Spleen (tissue), 11 donors: ENCODE measurements at regions not wholly inside any gene's neighbourhood (a gene's known extent, or its start where the extent isn't known, plus 50 kb on each side); places are given as distances from the start of the nearest gene placed in this dataset.

Source experiments
- DNase-seq: peaks from one replicate; pipeline ENCODE4 v3.0.0-alpha.2; 2020
- H3K27ac ChIP-seq, 8 donors: fragments of 200-600 bp; sonication (generic) in 7 of 8; 1 replicate in 4 of 8; 2 replicates in 4 of 8; pipeline versions ENCODE4 v1.5.0 to v1.8.0; 2016 to 2021; ENCODE audit warnings: inconsistent platforms in 4 of 8, mild to moderate bottlenecking in 4 of 8, moderate library complexity in 1 of 8
- H3K27me3 ChIP-seq, 7 donors: fragments of 200-600 bp; sonication (generic) in 6 of 7; replicated peaks in 1 of 7; 1 replicate in 4 of 7; 2 replicates in 3 of 7; pipeline versions ENCODE4 v1.5.0 to v1.8.0; 2016 to 2021; ENCODE audit warnings: inconsistent platforms in 3 of 7, mild to moderate bottlenecking in 1 of 7
- H3K36me3 ChIP-seq, 6 donors: fragments of 200-600 bp; sonication (generic) in 5 of 6; 1 replicate in 4 of 6; 2 replicates in 2 of 6; pipeline versions ENCODE4 v1.5.0 to v1.8.0; 2016 to 2021; ENCODE audit warnings: inconsistent platforms in 2 of 6
- H3K4me1 ChIP-seq, 6 donors: fragments of 200-600 bp; sonication (generic) in 5 of 6; 1 replicate in 3 of 6; 2 replicates in 3 of 6; pipeline versions ENCODE4 v1.5.0 to v1.8.0; 2016 to 2021; ENCODE audit warnings: inconsistent platforms in 3 of 6
- H3K4me3 ChIP-seq, 8 donors: fragments of 200-600 bp; sonication (generic) in 7 of 8; 1 replicate in 4 of 8; 2 replicates in 4 of 8; pipeline versions ENCODE4 v1.5.0 to v1.8.0; 2016 to 2021; ENCODE audit warnings: inconsistent platforms in 4 of 8, mild to moderate bottlenecking in 4 of 8, moderate library complexity in 2 of 8
- H3K9me3 ChIP-seq, 8 donors: fragments of 200-600 bp; sonication (generic) in 7 of 8; 1 replicate in 4 of 8; 2 replicates in 4 of 8; pipeline versions ENCODE4 v1.5.0 to v1.8.0; 2016 to 2021; ENCODE audit warnings: inconsistent platforms in 4 of 8
- CTCF ChIP-seq, 11 experiments: fragments of 200-600 bp in 7 of 11; fragments of 450-650 bp in 4 of 11; sonication (generic) in 4 of 11; IDR thresholded peaks in 8 of 11; conservative IDR thresholded peaks in 3 of 11; 1 replicate in 7 of 11; 2 replicates in 4 of 11; pipeline versions ENCODE4 v1.4.0 to v1.8.0; 2016 to 2021; ENCODE audit warnings: antibody characterized with exemption in 11 of 11, inconsistent platforms in 4 of 11, mild to moderate bottlenecking in 1 of 11
- POLR2A ChIP-seq, 3 donors: fragments of 450-650 bp; IDR thresholded peaks; one replicate each; pipeline ENCODE4 v1.5.1; 2017; ENCODE audit warnings: antibody characterized with exemption in 3 of 3, mild to moderate bottlenecking in 1 of 3
- POLR2AphosphoS5 ChIP-seq, 3 donors: sonication (generic); formaldehyde crosslinking; IDR thresholded peaks; one replicate each; pipeline ENCODE4 v1.5.1; 2017; ENCODE audit warnings: antibody characterized with exemption in 3 of 3
- WGBS, 5 donors: extraction: QIAGEN DNeasy Blood & Tissue Kit in 3 of 5; methylation state at CpG; one replicate each; pipeline versions ENCODE4 v1.1.5 to v1.1.7; 2013 to 2018; 5-methylcytosine and 5-hydroxymethylcytosine counted together
- intact Hi-C: fragments of 100-400 bp; cut with DNase I; formaldehyde crosslinking; loops from one replicate; pipeline ENCODE4 v1.15.0; 2023; ENCODE audit warnings: low total_unique reads
- donor health status: healthy with polysubstance abuse.
- donor health status: DM: no; HTN: no; CAD: no; lungs with moderate emphysema.
- donor health status: DM: no; HTN: no; CAD: no.
- donor health status: Bipolar disorder and iron deficiency.
- donor health status: healthy.
- donor health status: DM: no; HTN: no; CAD: no.
- donor health status: DM: yes; HTN: yes; CAD: no.

- no peak for TF ChIP-seq POLR2A (IDR thresholded peaks at IDR 0.05)
- TF ChIP-seq CTCF (IDR thresholded peaks at IDR 0.05 in 8 of 11, conservative IDR thresholded peaks at IDR 0.05 in 3 of 11), result no peak
- no peak for TF ChIP-seq POLR2AphosphoS5 (IDR thresholded peaks at IDR 0.05)
These were observed 404.5 kb upstream of the SMIM21 start for GRCh38 chr18:75831960-75832359.

GRCh38 chr18:75830828-75831227, 403.3 kb upstream of the SMIM21 start:
- Histone ChIP-seq H3K27ac (no peak overlapping the region), H3K4me1 (peaks cover 0 to 3% (median 0%) of the 10 kb centered on the region in 6 donors), H3K27me3 (no peaks in the 10 kb centered on the region), H3K9me3 (no peaks in the 10 kb centered on the region), H3K36me3 (no peaks in the 10 kb centered on the region), H3K4me3 (no peak overlapping the region)
- no peak for TF ChIP-seq CTCF (IDR thresholded peaks at IDR 0.05 in 8 of 11, conservative IDR thresholded peaks at IDR 0.05 in 3 of 11)
- no peak for TF ChIP-seq POLR2A (IDR thresholded peaks at IDR 0.05)
- no peak for TF ChIP-seq POLR2AphosphoS5 (IDR thresholded peaks at IDR 0.05)
- intact Hi-C loops, result no loop called here
- 53 to 73% (median 73%) methylated on average over 2 of the region's 2 CpGs for WGBS, 5 donors
- no peak for DNase-seq

More at GRCh38 chr18:75831960-75832359, 404.5 kb upstream of the SMIM21 start:
- H3K9me3 ChIP-seq, result no peaks in the 10 kb centered on the region
- peaks cover 0 to 3% (median 0%) of the 10 kb centered on the region in 6 donors for H3K4me1 ChIP-seq
- no peaks in the 10 kb centered on the region for H3K36me3 ChIP-seq
- WGBS, 5 donors, result 90 to 94% (median 94%) methylated on average over 4 of the region's 4 CpGs
- H3K27ac ChIP-seq, result no peak overlapping the region
- no peak overlapping the region for H3K4me3 ChIP-seq
- DNase-seq, result no peak
- no peaks in the 10 kb centered on the region for H3K27me3 ChIP-seq
- intact Hi-C loops, result no loop called here

GRCh38 chr18:75829091-75829490, 401.6 kb upstream of the SMIM21 start:
- no peak overlapping the region for H3K27ac ChIP-seq
- intact Hi-C loops, result no loop called here
- H3K9me3 ChIP-seq, result no peaks in the 10 kb centered on the region
- peaks cover 0 to 3% (median 0%) of the 10 kb centered on the region in 6 donors for H3K4me1 ChIP-seq
- no peak for DNase-seq
- 59 to 74% (median 71%) methylated on average over 4 of the region's 4 CpGs for WGBS, 5 donors
- TF ChIP-seq POLR2A (IDR thresholded peaks at IDR 0.05) (no peak), POLR2AphosphoS5 (IDR thresholded peaks at IDR 0.05) (no peak), CTCF (IDR thresholded peaks at IDR 0.05 in 8 of 11, conservative IDR thresholded peaks at IDR 0.05 in 3 of 11) (no peak)
- H3K4me3 ChIP-seq, result no peak overlapping the region
- no peaks in the 10 kb centered on the region for H3K27me3 ChIP-seq
- no peaks in the 10 kb centered on the region for H3K36me3 ChIP-seq

GRCh38 chr18:75828379-75828778, 400.9 kb upstream of the SMIM21 start:
- intact Hi-C loops, result no loop called here
- H3K4me1 ChIP-seq, result peaks cover 0 to 3% (median 0%) of the 10 kb centered on the region in 6 donors
- H3K4me3 ChIP-seq, result no peak overlapping the region
- no peak overlapping the region for H3K27ac ChIP-seq
- no peak for DNase-seq
- TF ChIP-seq POLR2AphosphoS5 (IDR thresholded peaks at IDR 0.05) (no peak), CTCF (IDR thresholded peaks at IDR 0.05 in 8 of 11, conservative IDR thresholded peaks at IDR 0.05 in 3 of 11) (no peak), POLR2A (IDR thresholded peaks at IDR 0.05) (no peak)
- no peaks in the 10 kb centered on the region for H3K36me3 ChIP-seq
- no peaks in the 10 kb centered on the region for H3K9me3 ChIP-seq
- no peaks in the 10 kb centered on the region for H3K27me3 ChIP-seq
- WGBS, 5 donors, result 49 to 83% (median 52%) methylated on average over 4 of the region's 4 CpGs
